8988T (cell line): ENCODE measurements at regions not wholly inside any gene's neighbourhood (a gene's known extent, or its start where the extent isn't known, plus 50 kb on each side); places are given as distances from the start of the nearest gene placed in this dataset.
"Not testable (repeated sequence)": the region's sequence is repeated elsewhere in the genome, so short reads cannot be mapped to it uniquely, and the experiment has no call there.

Source experiments
- DNase-seq: peaks from one replicate; pipeline ENCODE4 v3.0.0; 2011

- no peak for DNase-seq
Measured at GRCh38 chr12:17695495-17695894, 394.5 kb downstream of the RERGL start.

GRCh38 chr12:17691369-17691768 lies 398.6 kb downstream of the RERGL start:
- no peak for DNase-seq

DNA sequence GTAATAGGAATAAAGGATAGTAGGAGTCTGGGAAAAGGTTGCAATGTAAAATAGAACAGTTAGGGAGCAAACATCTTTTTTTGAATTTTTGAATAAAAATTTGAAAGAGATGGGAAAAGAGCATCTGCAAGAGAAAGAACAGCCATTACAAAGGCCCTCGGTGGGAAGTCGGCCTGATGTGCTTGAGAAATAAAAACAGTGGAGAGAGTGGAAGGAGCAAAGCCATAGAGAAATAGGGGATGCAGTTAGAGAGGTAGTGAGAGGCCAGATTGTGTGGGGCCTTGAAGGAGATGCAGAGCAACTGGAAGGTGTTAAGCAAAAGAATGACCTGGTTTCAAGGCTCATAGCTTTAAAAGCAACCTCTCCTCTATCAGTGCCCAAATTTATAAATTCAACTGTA lies 409.8 kb downstream of the RERGL start:
- DNase-seq: no peak

DNA sequence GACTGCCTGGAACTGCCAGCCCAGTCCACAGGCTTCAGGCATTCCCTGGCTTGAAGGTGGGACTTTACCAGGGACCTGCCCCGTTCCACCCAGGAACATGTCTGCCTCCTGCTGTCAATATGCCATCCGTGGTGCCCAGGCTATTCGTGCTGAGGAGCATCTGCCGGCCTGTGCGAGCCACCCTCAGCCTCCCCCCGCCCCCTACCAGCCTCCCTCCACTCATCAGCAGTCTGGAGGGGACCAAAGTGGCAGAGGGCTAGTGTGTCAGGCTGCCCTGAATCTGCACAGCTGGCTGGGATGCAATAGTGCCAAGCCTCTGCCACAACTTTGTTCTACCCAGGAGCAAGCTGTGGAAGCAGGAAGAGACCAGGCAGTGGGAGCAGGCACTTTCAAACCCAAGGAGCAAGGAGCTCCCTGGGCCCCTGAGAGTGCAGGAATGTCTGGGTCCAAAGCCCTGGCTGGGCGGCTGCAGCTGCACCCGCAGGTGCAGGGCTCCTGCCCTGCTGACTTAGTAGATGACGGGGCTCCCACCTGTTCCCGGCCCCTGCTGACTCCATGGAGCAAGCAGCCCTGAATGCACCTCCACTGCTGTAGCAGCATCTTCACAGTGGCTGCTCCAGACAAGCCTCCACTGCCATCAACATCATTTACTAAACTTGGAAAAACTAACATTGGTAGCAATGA lies 423.2 kb downstream of the RERGL start:
- DNase-seq: no peak

- no peak for DNase-seq
Measured at GRCh38 chr12:17665839-17666238, 424.2 kb downstream of the RERGL start.

- no peak for DNase-seq
Measured at GRCh38 chr12:17661250-17661649, 428.7 kb downstream of the RERGL start.

- no peak for DNase-seq
Measured at GRCh38 chr12:17652436-17652835, 437.6 kb downstream of the RERGL start.

DNA sequence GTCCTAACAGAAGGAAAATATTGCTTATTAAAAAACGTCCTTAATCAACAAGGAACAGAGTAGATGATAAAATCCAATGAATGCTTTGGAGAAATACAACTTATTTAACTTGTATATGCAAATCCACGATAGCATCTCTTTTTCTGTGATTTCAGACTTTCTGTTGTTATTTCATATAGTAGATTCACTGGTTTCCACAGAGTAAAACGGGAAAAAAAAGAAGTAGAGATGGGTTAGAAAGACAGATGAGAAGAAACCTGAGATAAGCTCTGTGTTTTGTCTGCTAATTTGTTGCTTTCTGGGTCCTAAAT lies 447.7 kb downstream of the RERGL start:
- no peak for DNase-seq

DNA sequence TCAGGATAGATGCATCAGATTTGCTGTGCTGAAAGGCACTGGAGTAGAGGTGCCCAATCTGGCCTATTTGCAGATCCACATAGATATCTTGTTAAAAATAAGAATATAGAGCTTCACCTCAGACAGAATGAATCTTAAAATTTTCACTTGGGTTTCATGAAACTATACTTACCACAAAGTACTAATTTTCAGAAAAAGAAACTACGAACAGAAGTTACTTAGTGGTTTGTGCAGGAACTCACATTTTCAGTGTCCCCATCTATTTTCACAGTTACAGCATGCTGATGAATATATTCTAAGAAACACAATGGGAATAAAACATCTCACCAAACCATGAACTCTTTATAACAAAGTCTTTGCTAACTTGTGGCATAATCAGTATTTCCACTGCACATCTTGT lies 449.4 kb downstream of the RERGL start:
- DNase-seq: no peak

- no peak for DNase-seq
Measured at GRCh38 chr12:17618831-17619230, 471.2 kb downstream of the RERGL start.

DNA sequence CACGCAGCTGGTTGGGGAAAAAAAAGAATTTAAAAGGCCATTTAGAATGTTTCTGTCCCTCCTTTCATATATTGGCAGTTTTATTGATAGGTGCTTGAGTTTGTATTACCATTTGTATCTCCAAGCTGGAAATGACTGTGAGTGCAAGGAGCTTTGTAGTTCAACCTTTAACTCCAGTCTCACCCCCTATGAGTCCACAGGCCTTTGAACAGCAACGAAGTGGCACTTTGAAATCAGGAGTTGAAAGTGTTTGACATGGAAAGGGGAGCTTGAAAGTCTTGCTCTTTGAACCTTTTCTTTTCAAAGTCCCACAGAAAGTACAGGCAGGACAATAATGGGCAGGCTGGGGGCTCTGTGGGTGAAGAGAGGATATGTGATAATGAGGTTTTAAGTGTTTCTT lies 480.3 kb downstream of the RERGL start:
- no peak for DNase-seq

- DNase-seq: no peak
Measured at GRCh38 chr12:17609153-17609552, 480.8 kb downstream of the RERGL start.

DNA sequence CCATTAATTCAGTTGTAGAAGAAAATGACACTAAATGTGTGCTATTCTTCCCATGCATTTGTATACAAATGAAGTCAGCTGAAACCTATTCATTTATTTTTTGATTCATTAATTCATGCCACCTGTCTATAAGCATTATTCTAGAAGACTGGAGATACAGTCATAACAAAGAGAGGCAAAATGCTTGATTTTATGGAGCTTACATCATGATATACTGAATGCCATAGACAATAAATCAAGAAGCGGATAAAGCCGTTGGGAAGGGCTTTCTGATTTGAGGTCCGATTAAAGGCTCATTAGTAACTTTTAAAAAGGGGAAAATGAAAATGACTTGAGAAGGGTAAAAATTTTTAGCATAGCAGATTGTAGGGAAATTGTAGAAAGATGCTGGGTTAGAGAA lies 494.9 kb downstream of the RERGL start:
- no peak for DNase-seq

DNA sequence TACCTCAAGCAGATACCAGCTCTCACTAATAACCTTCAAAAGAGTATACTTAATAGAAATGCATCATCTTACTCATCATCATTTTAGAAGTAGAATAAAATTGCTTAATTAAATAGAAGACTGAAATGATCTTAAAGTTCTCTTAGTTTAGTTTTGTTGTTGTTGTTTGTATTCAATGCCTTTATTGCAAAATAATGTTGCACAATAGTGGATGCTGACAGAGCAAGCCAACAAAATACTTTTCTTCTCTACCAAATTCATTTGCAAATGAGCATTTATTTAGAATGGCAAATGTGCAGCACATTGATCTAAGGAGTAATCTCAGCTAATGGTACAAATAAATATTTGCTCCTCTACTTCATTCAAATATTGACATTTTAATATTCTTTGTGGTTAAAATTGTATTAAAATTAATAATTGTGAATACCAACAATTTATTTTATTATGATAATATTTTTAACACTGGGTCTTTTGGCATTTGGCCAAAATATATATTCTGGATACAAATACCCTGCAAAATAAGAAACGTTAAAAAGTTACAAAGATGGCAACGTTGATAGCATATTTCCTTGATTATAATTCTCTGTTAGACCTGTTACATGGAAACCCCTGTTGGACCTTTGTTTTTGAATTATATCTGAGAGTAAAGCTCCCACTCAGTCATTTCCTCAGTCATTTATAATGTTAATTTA lies 496.1 kb downstream of the RERGL start:
- DNase-seq: no peak

DNA sequence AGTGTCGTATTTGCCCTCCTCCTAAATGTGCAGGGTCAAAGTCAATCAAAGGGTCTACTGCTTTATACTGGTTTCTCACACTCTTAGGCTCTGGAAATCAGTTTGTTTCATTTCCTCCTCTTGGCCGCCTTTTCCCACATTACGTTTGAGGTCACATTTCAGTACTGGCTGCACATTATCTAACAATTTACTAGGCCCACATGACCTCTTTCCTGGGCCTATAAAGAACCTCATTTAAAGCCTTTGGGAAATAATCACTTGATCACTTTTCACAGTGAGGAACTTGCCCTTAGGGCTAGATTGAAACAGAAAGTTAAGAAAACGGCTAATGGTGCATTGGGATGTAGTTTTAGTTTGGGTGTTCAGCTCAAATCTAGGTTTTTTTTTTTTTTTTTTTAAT lies 497.5 kb downstream of the RERGL start:
- no peak for DNase-seq

DNA sequence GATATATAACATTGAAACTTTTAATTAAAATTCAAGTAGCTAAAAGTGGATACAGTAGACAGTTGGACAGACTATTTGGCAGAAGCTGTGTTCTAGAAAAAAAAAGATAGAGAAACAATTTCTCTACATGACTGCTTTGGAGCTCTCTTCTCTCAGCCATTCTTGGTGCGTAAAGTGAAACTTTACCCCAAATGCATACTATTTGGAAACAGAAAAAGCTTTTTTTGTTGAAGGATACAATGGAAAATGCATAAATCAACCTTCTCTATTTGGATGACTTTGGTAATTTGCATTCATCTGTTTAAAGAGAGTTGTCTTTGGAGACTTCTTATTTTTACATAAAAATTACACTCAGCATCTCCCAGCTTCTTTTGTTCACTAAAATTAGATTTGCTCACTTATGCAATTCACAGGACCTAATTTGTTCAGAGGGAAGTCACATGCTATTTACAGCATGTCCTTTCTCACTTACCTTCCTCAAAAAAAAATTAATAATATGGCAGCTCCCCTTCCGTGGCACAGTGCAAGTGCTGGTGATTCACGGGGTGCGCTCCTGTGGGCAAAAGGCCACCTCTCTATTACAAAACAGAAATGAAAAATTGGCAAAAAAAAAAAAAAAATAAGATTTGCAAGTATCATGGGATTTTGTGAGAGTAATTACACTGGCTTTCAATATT lies 498.9 kb downstream of the RERGL start:
- no peak for DNase-seq

DNA sequence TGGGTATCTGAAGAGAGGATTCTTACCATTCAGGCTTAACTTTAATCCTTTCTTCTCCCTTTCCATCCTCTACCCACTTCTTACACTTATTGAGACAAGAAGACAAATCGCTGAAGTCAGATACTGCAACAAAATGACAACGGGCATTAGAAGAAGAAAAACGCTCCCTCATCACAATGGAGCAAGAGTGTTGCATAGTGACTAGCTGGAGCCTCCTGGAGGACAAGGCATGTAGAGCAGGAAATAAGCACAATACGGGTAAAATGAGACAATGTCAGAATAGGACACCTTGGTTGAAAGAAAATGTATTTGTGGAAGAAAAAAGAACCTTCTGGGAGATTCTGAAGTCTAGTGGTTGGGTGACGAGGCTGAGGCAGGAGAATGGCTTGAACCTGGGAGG lies 501.0 kb downstream of the RERGL start:
- DNase-seq: no peak

DNA sequence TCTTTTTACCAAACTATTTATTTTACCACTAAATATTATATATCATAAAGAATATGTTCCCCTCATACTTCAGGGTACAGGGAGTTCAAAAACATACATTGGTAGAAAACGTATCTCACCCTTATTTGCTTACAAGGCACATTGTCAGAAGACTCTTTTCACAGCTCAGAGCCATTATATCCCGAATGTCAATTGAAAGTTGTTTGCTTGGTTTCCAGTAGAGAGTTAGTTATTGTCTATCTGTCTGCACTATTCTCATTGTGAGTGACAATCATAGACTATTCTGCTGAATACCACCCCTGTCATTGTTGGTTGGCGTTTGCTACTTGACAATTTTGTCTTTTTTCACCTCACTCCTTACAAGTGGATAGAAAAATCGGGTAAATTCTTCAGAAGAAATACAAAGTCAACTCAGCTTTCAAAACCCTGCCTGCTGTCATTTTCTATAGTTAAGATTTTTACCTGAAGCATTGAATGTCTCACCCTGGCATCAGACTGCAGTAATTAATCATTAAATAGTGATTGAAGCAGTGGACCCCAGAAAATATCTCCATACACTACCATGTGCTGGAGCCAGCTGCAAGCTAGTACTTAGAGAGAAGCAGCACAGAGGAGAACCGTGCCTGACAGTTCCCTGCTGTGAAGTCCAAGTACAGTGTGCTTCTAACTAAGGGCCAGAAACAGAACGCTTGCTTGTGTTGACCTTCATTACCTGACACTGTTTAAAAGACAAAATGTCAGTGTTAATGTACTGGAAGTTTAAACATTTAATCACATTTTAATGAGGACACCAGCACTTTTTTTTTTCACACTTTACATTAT lies 510.6 kb downstream of the RERGL start:
- DNase-seq: no peak

DNA sequence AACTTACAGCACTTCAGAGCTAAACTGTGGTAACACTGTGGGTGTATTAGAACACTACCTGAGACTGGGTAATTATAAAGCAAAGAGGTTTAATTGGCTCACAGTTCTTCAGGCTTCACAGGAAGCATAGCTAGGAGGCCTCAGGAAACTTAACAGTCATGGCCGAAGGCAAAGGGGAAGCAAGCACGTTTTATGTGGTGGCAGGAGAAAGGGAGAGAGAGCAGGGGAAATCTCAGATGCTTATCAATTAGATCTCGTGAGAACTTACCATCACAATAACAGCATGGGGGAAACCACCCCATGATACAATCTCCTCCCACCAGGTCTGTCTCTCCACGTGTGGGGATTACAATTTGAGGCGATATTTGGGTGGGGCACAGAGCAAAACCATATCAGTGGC lies 512.6 kb downstream of the RERGL start:
- DNase-seq: no peak

DNA sequence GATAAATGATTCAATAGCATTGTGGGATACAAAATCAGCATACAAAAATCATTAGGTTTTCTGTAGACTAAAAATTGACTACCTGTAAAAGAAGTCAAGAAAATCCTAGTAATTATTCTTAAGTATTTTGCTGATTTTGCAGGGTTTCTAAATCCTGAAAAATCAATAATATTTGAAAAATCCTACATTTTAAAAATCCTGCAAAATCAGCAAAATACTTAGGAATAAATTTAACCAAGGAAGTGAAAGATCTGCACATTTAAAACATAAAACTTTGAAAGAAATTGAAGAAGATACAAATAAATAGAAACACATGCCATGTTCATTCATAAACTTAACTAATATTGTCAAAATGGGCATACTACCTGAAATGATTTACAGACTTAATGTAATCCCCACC lies 517.7 kb downstream of the RERGL start:
- DNase-seq: no peak

- DNase-seq: no peak
Measured at GRCh38 chr12:17571047-17571446, 518.9 kb downstream of the RERGL start.

- DNase-seq: not testable (repeated sequence)
Measured at GRCh38 chr12:17564630-17565029, 525.4 kb downstream of the RERGL start.

DNA sequence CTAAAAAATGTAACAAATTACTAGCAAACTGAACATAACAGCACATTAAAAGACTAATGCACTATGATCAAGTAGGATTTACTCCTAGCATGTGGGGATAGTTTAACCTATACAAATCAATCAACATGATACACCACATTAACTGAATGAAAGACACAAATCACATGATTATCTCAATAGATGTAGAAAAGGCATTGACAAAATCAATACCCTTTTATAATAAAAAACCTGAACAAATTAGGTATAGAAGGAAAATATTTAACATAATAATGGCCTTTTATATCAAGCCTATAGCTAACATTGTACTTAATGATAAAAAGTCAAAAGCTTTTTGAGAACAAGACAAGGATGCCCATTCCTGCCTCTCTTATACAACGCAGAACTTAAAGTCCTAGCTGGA lies 540.0 kb downstream of the RERGL start:
- no peak for DNase-seq

- DNase-seq: no peak
Measured at GRCh38 chr12:17540921-17541320, 549.1 kb downstream of the RERGL start.
